ENCODE measurements at regions not wholly inside any gene's neighbourhood (a gene's known extent, or its start where the extent isn't known, plus 50 kb on each side); places are given as distances from the start of the nearest gene placed in this dataset.

GRCh38 chr18:56044239-56044638 is 456.2 kb upstream of the TCF4 start:
- DNase-seq (ENCODE audit: low read depth in 4 of 4, low spot score in 3 of 4) = no peak

GRCh38 chr18:56043641-56044061 is 455.7 kb upstream of the TCF4 start:
- DNase-seq (ENCODE audit: low read depth in 4 of 4, low spot score in 3 of 4) = no peak

GRCh38 chr18:56042915-56043536 is 455.0 kb upstream of the TCF4 start:
- no peak for DNase-seq (ENCODE audit: low read depth in 4 of 4, low spot score in 3 of 4)

- DNase-seq (ENCODE audit: low read depth in 4 of 4, low spot score in 3 of 4) = no peak
These were observed 450.4 kb upstream of the TCF4 start for GRCh38 chr18:56038171-56039030.

GRCh38 chr18:56036741-56037140 is 448.7 kb upstream of the TCF4 start:
- no peak for DNase-seq (ENCODE audit: low read depth in 4 of 4, low spot score in 3 of 4)

GRCh38 chr18:56035546-56035945 is 447.6 kb upstream of the TCF4 start:
- DNase-seq (ENCODE audit: low read depth in 4 of 4, low spot score in 3 of 4) = no peak

GRCh38 chr18:56034949-56035348 is 447.0 kb upstream of the TCF4 start:
- no peak for DNase-seq (ENCODE audit: low read depth in 4 of 4, low spot score in 3 of 4)

GRCh38 chr18:56030060-56030459 is 442.1 kb upstream of the TCF4 start:
- DNase-seq (ENCODE audit: low read depth in 4 of 4, low spot score in 3 of 4) = no peak

GRCh38 chr18:56028514-56028913 is 440.5 kb upstream of the TCF4 start:
- no peak for DNase-seq (ENCODE audit: low read depth in 4 of 4, low spot score in 3 of 4)

GRCh38 chr18:56026509-56026908 is 438.5 kb upstream of the TCF4 start:
- DNase-seq (ENCODE audit: low read depth in 4 of 4, low spot score in 3 of 4) = no peak

- DNase-seq (ENCODE audit: low read depth in 4 of 4, low spot score in 3 of 4) = no peak
These were observed 433.8 kb upstream of the TCF4 start for GRCh38 chr18:56021809-56022195.

- no peak for DNase-seq (ENCODE audit: low read depth in 4 of 4, low spot score in 3 of 4)
These were observed 433.3 kb upstream of the TCF4 start for GRCh38 chr18:56021136-56021808.

GRCh38 chr18:56019908-56020307 is 431.9 kb upstream of the TCF4 start:
- DNase-seq (ENCODE audit: low read depth in 4 of 4, low spot score in 3 of 4) = no peak

GRCh38 chr18:56019156-56019555 is 431.2 kb upstream of the TCF4 start:
- no peak for DNase-seq (ENCODE audit: low read depth in 4 of 4, low spot score in 3 of 4)

GRCh38 chr18:56009411-56009810 is 421.4 kb upstream of the TCF4 start:
- no peak for DNase-seq (ENCODE audit: low read depth in 4 of 4, low spot score in 3 of 4)

- DNase-seq (ENCODE audit: low read depth in 4 of 4, low spot score in 3 of 4) = no peak
These were observed 415.7 kb upstream of the TCF4 start for GRCh38 chr18:56003720-56004088.

GRCh38 chr18:56003009-56003719 is 415.2 kb upstream of the TCF4 start:
- DNase-seq (ENCODE audit: low read depth in 4 of 4, low spot score in 3 of 4) = no peak

GRCh38 chr18:56001576-56001975 is 413.6 kb upstream of the TCF4 start:
- DNase-seq (ENCODE audit: low read depth in 4 of 4, low spot score in 3 of 4) = no peak

- no peak for DNase-seq (ENCODE audit: low read depth in 4 of 4, low spot score in 3 of 4)
These were observed 412.0 kb upstream of the TCF4 start for GRCh38 chr18:56000041-56000440.

GRCh38 chr18:55999641-56000040 is 411.6 kb upstream of the TCF4 start:
- no peak for DNase-seq (ENCODE audit: low read depth in 4 of 4, low spot score in 3 of 4)

- DNase-seq (ENCODE audit: low read depth in 4 of 4, low spot score in 3 of 4) = no peak
These were observed 410.9 kb upstream of the TCF4 start for GRCh38 chr18:55998801-55999385.

All from left renal pelvis (tissue), 4 donors.